HEK293 (cell line): ENCODE measurements at regions not wholly inside any gene's neighbourhood (a gene's known extent, or its start where the extent isn't known, plus 50 kb on each side); places are given as distances from the start of the nearest gene placed in this dataset.

Source experiments
- CTCF ChIA-PET: fragments of 350-600 bp; formaldehyde crosslinking; extraction: SDS; loops from one replicate; lab custom pipeline; 2021; ENCODE audit warnings: antibody characterized with exemption; lab: Yijun Ruan, JAX
- POLR2A ChIA-PET: fragments of 300-600 bp; formaldehyde crosslinking; extraction: SDS; loops from one replicate; lab custom pipeline; 2020; ENCODE audit warnings: antibody characterized with exemption, inconsistent platforms; lab: Yijun Ruan, JAX
- H3K27ac ChIP-seq: fragments of 200-500 bp; sonication (Bioruptor generic); 2 replicates; pipeline ENCODE4 v1.5.1; 2014; ENCODE audit warnings: low read depth, low read length, control low read depth, inconsistent platforms; ENCODE audit errors: extremely low read depth
- H3K36me3 ChIP-seq, 2 experiments: fragments of 200-500 bp in 1 of 2; sonication (Bioruptor generic) in 1 of 2; 1 replicate in 1 of 2; 2 replicates in 1 of 2; pipeline ENCODE4 v1.5.1; 2014 to 2017; ENCODE audit warnings: inconsistent platforms in 2 of 2, low read length in 2 of 2; ENCODE audit not compliant: control insufficient read depth in 2 of 2, insufficient read depth in 1 of 2
- H3K4me1 ChIP-seq: fragments of 200-500 bp; sonication (Bioruptor generic); 2 replicates; pipeline ENCODE4 v1.5.1; 2014; ENCODE audit warnings: mild to moderate bottlenecking, low read length, inconsistent platforms; ENCODE audit not compliant: control insufficient read depth, insufficient read depth
- H3K4me3 ChIP-seq: 2 replicates; pipeline ENCODE4 v1.5.1; 2011; ENCODE audit warnings: low read depth, mild to moderate bottlenecking, control low read depth, low read length, moderate library complexity
- H3K9me3 ChIP-seq: fragments of 200-500 bp; sonication (Bioruptor generic); 2 replicates; pipeline ENCODE4 v1.5.1; 2014; ENCODE audit warnings: low read depth, low read length, inconsistent platforms; ENCODE audit not compliant: control insufficient read depth, insufficient read depth
- BCL6B ChIP-seq: fragments of 450-650 bp; formaldehyde crosslinking; IDR thresholded peaks from 2 replicates; pipeline ENCODE4 v1.5.1; 2017; ENCODE audit warnings: missing biosample characterization, missing genetic modification characterization
- KLF16 ChIP-seq: fragments of 450-650 bp; formaldehyde crosslinking; IDR thresholded peaks from 2 replicates; pipeline ENCODE4 v1.5.1; 2017; ENCODE audit warnings: missing biosample characterization, missing genetic modification characterization
- MEIS1 ChIP-seq: sonication (generic); formaldehyde crosslinking; IDR thresholded peaks from 2 replicates; pipeline ENCODE4 v1.8.1; 2022; ENCODE audit warnings: missing genetic modification reagents, mild to moderate bottlenecking, borderline replicate concordance
- YY2 ChIP-seq: fragments of 450-650 bp; formaldehyde crosslinking; IDR thresholded peaks from 2 replicates; pipeline ENCODE4 v1.5.1; 2016; ENCODE audit warnings: missing biosample characterization, missing genetic modification characterization
- ZBTB49 ChIP-seq: fragments of 450-650 bp; formaldehyde crosslinking; IDR thresholded peaks from 2 replicates; pipeline ENCODE4 v1.5.1; 2016; ENCODE audit warnings: missing biosample characterization, missing genetic modification characterization, low read depth
- ZFHX2 ChIP-seq: fragments of 450-650 bp; formaldehyde crosslinking; conservative IDR thresholded peaks from 2 replicates; pipeline ENCODE4 v1.5.1; 2016; ENCODE audit warnings: missing biosample characterization, missing genetic modification characterization
- ZFP3 ChIP-seq: fragments of 450-650 bp; formaldehyde crosslinking; IDR thresholded peaks from 2 replicates; pipeline ENCODE4 v1.5.1; 2016; ENCODE audit warnings: low read depth, missing biosample characterization, missing genetic modification characterization
- ZNF202 ChIP-seq: fragments of 450-650 bp; formaldehyde crosslinking; IDR thresholded peaks from 2 replicates; pipeline ENCODE4 v1.5.1; 2016; ENCODE audit warnings: missing biosample characterization, missing genetic modification characterization, borderline replicate concordance
- ZNF239 ChIP-seq: fragments of 450-650 bp; formaldehyde crosslinking; IDR thresholded peaks from 2 replicates; pipeline ENCODE4 v1.5.1; 2016; ENCODE audit warnings: missing biosample characterization, missing genetic modification characterization
- ZNF248 ChIP-seq: fragments of 450-650 bp; formaldehyde crosslinking; IDR thresholded peaks from 2 replicates; pipeline ENCODE4 v1.5.1; 2017; ENCODE audit warnings: missing biosample characterization, missing genetic modification characterization
- ZNF350 ChIP-seq: fragments of 450-650 bp; formaldehyde crosslinking; IDR thresholded peaks from 2 replicates; pipeline ENCODE4 v1.5.0; 2017; ENCODE audit warnings: missing biosample characterization, mild to moderate bottlenecking, missing genetic modification characterization
- ZNF366 ChIP-seq: fragments of 450-650 bp; formaldehyde crosslinking; conservative IDR thresholded peaks from 2 replicates; pipeline ENCODE4 v1.5.1; 2016; ENCODE audit warnings: missing biosample characterization, missing genetic modification characterization
- ZNF37A ChIP-seq: fragments of 450-650 bp; IDR thresholded peaks from 2 replicates; pipeline ENCODE4 v1.5.1; 2018; ENCODE audit warnings: missing biosample characterization, missing genetic modification characterization
- ZNF433 ChIP-seq: fragments of 450-650 bp; formaldehyde crosslinking; IDR thresholded peaks from 2 replicates; pipeline ENCODE4 v1.5.1; 2016; ENCODE audit warnings: missing biosample characterization, missing genetic modification characterization, low read depth
- ZNF473 ChIP-seq: fragments of 450-650 bp; formaldehyde crosslinking; IDR thresholded peaks from 2 replicates; pipeline ENCODE4 v1.5.1; 2017; ENCODE audit warnings: missing biosample characterization, missing genetic modification characterization
- ZNF521 ChIP-seq: fragments of 450-650 bp; formaldehyde crosslinking; IDR thresholded peaks from 2 replicates; pipeline ENCODE4 v1.5.1; 2017; ENCODE audit warnings: missing biosample characterization, mild to moderate bottlenecking, missing genetic modification characterization
- ZNF624 ChIP-seq: fragments of 450-650 bp; formaldehyde crosslinking; IDR thresholded peaks from 2 replicates; pipeline ENCODE4 v1.5.1; 2017; ENCODE audit warnings: missing biosample characterization, missing genetic modification characterization
- ZNF776 ChIP-seq: fragments of 450-650 bp; formaldehyde crosslinking; IDR thresholded peaks from 2 replicates; pipeline ENCODE4 v1.5.0; 2017; ENCODE audit warnings: missing biosample characterization, missing genetic modification characterization, borderline replicate concordance
- ZNF843 ChIP-seq: fragments of 450-650 bp; formaldehyde crosslinking; IDR thresholded peaks from 2 replicates; pipeline ENCODE4 v1.5.1; 2016; ENCODE audit warnings: missing biosample characterization, missing genetic modification characterization
- ZSCAN23 ChIP-seq: fragments of 450-650 bp; formaldehyde crosslinking; IDR thresholded peaks from 2 replicates; pipeline ENCODE4 v1.5.1; 2016; ENCODE audit warnings: missing biosample characterization, missing genetic modification characterization
- TF ChIP-seq, protein P1 (sequence below): fragments of 450-650 bp; formaldehyde crosslinking; IDR thresholded peaks from 2 replicates; pipeline ENCODE4 v1.5.1; 2016; ENCODE audit warnings: missing biosample characterization, missing genetic modification characterization, low read depth

- TF ChIP-seq BCL6B (tag by site-specific recombination) (no peak), ZNF248 (tag by site-specific recombination) (no peak), ZNF624 (tag by site-specific recombination) (no peak), ZNF473 (tag by site-specific recombination) (no peak), ZNF350 (tag by site-specific recombination) (no peak), ZNF239 (no peak), MEIS1 (CRISPR knock-in tag) (no peak), ZBTB49 (no peak), ZNF521 (tag by site-specific recombination) (no peak)
- TF ChIP-seq, all 188 proteins: peak for 0
Observed at GRCh38 chr1:30321246-30321910, 402.0 kb downstream of the MATN1 start (continued).

GRCh38 chr1:30320581-30320890, 402.8 kb downstream of the MATN1 start:
- POLR2A ChIA-PET, result no interaction called here
- no peaks in the 10 kb centered on the region for H3K4me1 ChIP-seq
- H3K4me3 ChIP-seq, result no peak overlapping the region
- H3K27ac ChIP-seq, result no peak overlapping the region
- no peaks in the 10 kb centered on the region for H3K36me3 ChIP-seq
- TF ChIP-seq ZNF473 (tag by site-specific recombination), result no peak
- TF ChIP-seq ZFHX2, result peak; percentile 45; the same call in 1 of the 2 replicates
- TF ChIP-seq ZNF776 (tag by site-specific recombination), result no peak
- TF ChIP-seq YY2, result no peak
- H3K9me3 ChIP-seq, result no peaks in the 10 kb centered on the region
- CTCF ChIA-PET, result interaction anchor here (2.4 kb wide), 1 partner anchor 60 kb away, joined by 9 read pairs; no protein-coding TSS in a partner anchor

DNA sequence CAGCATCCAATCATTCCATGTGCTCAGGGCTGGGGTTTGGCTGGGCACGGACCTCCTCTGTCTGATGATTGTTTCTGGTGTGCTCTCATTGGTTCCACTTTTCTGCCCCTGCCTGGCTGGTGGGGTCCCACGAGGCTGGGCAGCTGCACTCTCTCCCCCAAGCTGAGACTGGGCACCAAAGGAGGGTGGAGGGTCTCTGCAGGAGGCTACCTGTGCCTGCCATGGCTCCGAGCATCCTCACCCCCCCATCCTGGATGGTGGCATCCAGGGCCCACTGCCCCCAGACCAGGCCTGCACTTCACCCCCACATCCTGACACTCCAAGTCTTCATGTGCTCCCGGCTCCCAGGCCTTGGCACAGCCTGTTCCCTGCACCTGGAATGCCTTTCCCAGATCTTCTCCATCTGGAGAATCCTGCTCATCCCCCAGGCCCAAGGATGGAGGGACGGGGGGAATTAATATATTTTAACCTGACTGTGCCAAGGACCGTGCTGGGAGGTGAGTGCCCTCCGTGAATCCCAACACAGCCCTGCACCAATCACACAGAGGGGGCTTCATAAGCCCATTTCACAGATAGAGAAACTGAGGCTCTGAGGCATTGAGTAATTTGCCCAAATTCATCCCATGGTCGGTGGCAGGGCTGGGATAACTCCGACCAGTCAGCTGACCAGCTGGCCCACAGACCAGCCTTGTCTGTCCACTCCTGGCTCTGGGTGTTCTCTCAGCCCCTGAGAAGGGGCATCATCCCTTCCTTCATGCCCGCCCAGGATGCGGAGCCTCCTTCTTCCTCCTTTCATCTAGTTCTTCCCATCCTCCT, 403.4 kb downstream of the MATN1 start:
- H3K27ac ChIP-seq, result no peak overlapping the region
- no peaks in the 10 kb centered on the region for H3K36me3 ChIP-seq
- no peaks in the 10 kb centered on the region for H3K4me1 ChIP-seq
- H3K4me3 ChIP-seq, result no peak overlapping the region
- POLR2A ChIA-PET, result no interaction called here
- CTCF ChIA-PET, result interaction anchor here (2.4 kb wide), 1 partner anchor 60 kb away, joined by 9 read pairs; no protein-coding TSS in a partner anchor
- no peaks in the 10 kb centered on the region for H3K9me3 ChIP-seq
- TF ChIP-seq ZSCAN23 (tag by site-specific recombination), result no peak
- TF ChIP-seq ZNF366 (tag by site-specific recombination), result no peak
- no peak for TF ChIP-seq ZNF202 (tag by site-specific recombination)
- TF ChIP-seq, protein P1, sequence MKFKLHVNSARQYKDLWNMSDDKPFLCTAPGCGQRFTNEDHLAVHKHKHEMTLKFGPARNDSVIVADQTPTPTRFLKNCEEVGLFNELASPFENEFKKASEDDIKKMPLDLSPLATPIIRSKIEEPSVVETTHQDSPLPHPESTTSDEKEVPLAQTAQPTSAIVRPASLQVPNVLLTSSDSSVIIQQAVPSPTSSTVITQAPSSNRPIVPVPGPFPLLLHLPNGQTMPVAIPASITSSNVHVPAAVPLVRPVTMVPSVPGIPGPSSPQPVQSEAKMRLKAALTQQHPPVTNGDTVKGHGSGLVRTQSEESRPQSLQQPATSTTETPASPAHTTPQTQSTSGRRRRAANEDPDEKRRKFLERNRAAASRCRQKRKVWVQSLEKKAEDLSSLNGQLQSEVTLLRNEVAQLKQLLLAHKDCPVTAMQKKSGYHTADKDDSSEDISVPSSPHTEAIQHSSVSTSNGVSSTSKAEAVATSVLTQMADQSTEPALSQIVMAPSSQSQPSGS (tag by site-specific recombination), result no peak
- TF ChIP-seq ZNF843 (tag by site-specific recombination), result no peak
- TF ChIP-seq ZFP3, result no peak
- TF ChIP-seq ZNF37A (tag by site-specific recombination), result no peak
- TF ChIP-seq ZNF433 (tag by site-specific recombination), result no peak
- no peak for TF ChIP-seq KLF16
